ENCODE measurements at regions not wholly inside any gene's neighbourhood (a gene's known extent, or its start where the extent isn't known, plus 50 kb on each side); places are given as distances from the start of the nearest gene placed in this dataset.

- no peak for TF ChIP-seq CTCF (conservative IDR thresholded peaks at IDR 0.05; ENCODE audit: low read depth, low read length)
- DNase-seq (ENCODE audit: low read depth), result no peak
- no peak overlapping the region for H3K4me3 ChIP-seq (ENCODE audit: low read depth, low read length)
Measured at GRCh38 chr12:43097471-43097870, 454.5 kb downstream of the ADAMTS20 start.

GRCh38 chr12:43095669-43096280, 456.2 kb downstream of the ADAMTS20 start:
- no peak for TF ChIP-seq CTCF (conservative IDR thresholded peaks at IDR 0.05; ENCODE audit: low read depth, low read length)
- no peak for DNase-seq (ENCODE audit: low read depth)
- no peak overlapping the region for H3K4me3 ChIP-seq (ENCODE audit: low read depth, low read length)

GRCh38 chr12:43094886-43095575, 457.0 kb downstream of the ADAMTS20 start:
- no peak for TF ChIP-seq CTCF (conservative IDR thresholded peaks at IDR 0.05; ENCODE audit: low read depth, low read length)
- DNase-seq (ENCODE audit: low read depth), result no peak
- no peak overlapping the region for H3K4me3 ChIP-seq (ENCODE audit: low read depth, low read length)

GRCh38 chr12:43090981-43091380, 461.0 kb downstream of the ADAMTS20 start:
- DNase-seq (ENCODE audit: low read depth), result no peak
- no peak for TF ChIP-seq CTCF (conservative IDR thresholded peaks at IDR 0.05; ENCODE audit: low read depth, low read length)
- H3K4me3 ChIP-seq (ENCODE audit: low read depth, low read length), result no peak overlapping the region

GRCh38 chr12:43087195-43088091, 464.6 kb downstream of the ADAMTS20 start:
- no peak overlapping the region for H3K4me3 ChIP-seq (ENCODE audit: low read depth, low read length)
- DNase-seq (ENCODE audit: low read depth), result no peak
- no peak for TF ChIP-seq CTCF (conservative IDR thresholded peaks at IDR 0.05; ENCODE audit: low read depth, low read length)

- H3K4me3 ChIP-seq (ENCODE audit: low read depth, low read length), result no peak overlapping the region
- no peak for TF ChIP-seq CTCF (conservative IDR thresholded peaks at IDR 0.05; ENCODE audit: low read depth, low read length)
- no peak for DNase-seq (ENCODE audit: low read depth)
Measured at GRCh38 chr12:43079476-43079875, 472.5 kb downstream of the ADAMTS20 start.
